Dendritic cell treated with granulocyte-macrophage colony-stimulating factor and Interleukin-4, amounts not matched to agents 40 ng/mL and 50 ng/mL, for 4 days (primary cell): ENCODE measurements at regions not wholly inside any gene's neighbourhood (a gene's known extent, or its start where the extent isn't known, plus 50 kb on each side); places are given as distances from the start of the nearest gene placed in this dataset.
"Not testable (repeated sequence)": the region's sequence is repeated elsewhere in the genome, so short reads cannot be mapped to it uniquely, and the experiment has no call there.

Experiments
- H3K27ac Mint-ChIP-seq: one replicate; pipeline ENCODE4 v1.8.0; 2022; ENCODE audit warnings: mild to moderate bottlenecking, mixed read lengths
- H3K27me3 Mint-ChIP-seq: one replicate; pipeline ENCODE4 v1.8.0; 2022; ENCODE audit warnings: mild to moderate bottlenecking, mixed read lengths
- H3K36me3 Mint-ChIP-seq: one replicate; pipeline ENCODE4 v1.8.0; 2022; ENCODE audit warnings: low read depth, mixed read lengths
- H3K4me1 Mint-ChIP-seq: one replicate; pipeline ENCODE4 v1.8.0; 2022; ENCODE audit warnings: low read depth, mixed read lengths
- H3K4me3 Mint-ChIP-seq: one replicate; pipeline ENCODE4 v1.8.0; 2022; ENCODE audit warnings: mild to moderate bottlenecking, moderate library complexity, mixed read lengths
- H3K9me3 Mint-ChIP-seq: one replicate; pipeline ENCODE4 v1.8.0; 2022; ENCODE audit warnings: mixed read lengths
- intact Hi-C: fragments of 100-400 bp; cut with micrococcal nuclease; formaldehyde crosslinking; loops from one replicate; pipeline ENCODE4 v1.15.0; 2022

DNA sequence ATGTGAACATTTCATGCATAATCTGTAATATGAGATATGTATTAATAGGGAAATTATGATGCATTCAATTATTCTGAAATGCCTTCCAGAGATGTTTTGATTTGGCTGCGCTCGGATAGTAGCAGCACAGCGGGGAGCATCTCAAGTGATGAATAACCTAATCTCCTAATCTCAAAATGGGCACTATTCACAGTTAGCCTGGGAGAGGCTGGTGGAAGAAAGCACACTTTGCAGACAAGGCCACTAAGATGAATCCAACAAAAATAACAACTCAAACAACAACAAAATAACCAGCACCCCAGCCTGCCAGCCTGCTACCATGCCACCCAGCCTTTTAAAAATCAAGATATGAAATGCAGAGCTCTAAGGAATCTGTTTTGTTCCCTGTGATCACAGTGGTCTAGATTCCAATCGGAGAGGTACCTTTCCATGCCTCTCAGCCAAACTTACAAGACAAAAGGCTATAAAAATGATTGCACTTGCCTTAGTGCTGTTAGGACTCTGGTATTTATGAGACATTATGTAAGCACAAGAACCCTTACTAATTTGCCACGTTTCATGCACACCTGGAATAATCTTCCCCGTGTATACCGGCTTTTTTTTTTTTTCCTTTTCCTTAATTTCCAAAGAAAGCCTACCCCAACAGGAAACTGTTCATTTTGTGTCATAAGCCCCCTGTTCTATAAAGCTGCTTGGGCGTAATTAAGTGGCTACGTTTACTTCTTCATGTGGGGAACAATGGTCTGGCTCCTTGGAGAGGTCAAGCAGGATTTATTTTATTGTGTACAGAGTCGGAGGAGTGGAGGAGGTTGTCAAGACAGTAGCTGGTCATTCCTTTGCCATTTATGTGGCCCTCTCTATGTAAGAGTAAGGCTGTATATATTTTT, 526.9 kb upstream of the FANCL start:
- no peak overlapping the region for H3K4me3 Mint-ChIP-seq
- intact Hi-C loops = loop anchor here (10.0 kb wide), 3 partner anchors 193 to 1787 kb away; partner anchors contain the start of gene BCL11A
- H3K27ac Mint-ChIP-seq = no peak overlapping the region
- H3K27me3 Mint-ChIP-seq = peaks cover 2% of the 10 kb centered on the region
- H3K36me3 Mint-ChIP-seq = no peaks in the 10 kb centered on the region
- H3K9me3 Mint-ChIP-seq = no peaks in the 10 kb centered on the region
- peaks cover 6% of the 10 kb centered on the region for H3K4me1 Mint-ChIP-seq

DNA sequence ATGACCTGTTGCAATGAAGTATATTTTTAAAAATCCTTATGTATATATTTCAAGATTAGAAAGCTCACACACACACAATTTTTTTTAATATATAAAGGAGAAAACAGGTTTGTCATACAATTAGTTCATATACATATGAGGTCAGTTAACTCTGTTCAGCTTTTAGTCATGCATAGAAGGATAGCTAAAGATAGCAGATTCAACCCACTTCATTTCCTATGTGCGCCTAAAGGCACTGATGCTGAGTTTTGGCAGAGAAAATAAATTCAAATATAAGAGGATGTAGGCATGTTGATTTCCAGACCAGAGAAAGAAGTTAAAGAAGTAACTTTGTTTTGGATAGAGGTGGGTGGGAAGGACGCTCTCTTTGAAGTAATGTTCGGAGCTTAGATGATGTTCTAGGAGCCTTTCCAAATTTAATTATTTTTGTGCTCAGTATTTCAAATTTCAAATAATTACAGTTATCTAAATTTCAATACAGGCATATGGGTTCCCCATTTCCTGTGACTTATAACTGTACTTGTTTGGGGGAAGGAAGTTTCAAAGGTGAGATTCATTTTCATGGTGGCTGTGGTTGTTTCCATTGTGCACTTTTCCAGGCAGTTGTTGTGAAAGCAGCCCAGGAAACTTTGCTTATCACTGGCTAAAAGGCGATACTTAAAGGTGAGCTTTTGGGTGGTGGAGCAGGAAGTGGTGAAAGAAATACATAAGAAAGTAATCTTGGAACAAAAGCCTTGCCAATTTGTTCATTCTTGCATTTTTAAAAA, 523.4 kb upstream of the FANCL start:
- Mint-ChIP-seq H3K4me1 (peaks cover 6% of the 10 kb centered on the region), H3K9me3 (no peaks in the 10 kb centered on the region), H3K27ac (no peak overlapping the region), H3K27me3 (peaks cover 2% of the 10 kb centered on the region), H3K36me3 (no peaks in the 10 kb centered on the region), H3K4me3 (no peak overlapping the region)
- intact Hi-C loops = loop anchor here (5.0 to 10.0 kb wide), 4 partner anchors 190 to 1790 kb away; partner anchors contain the start of gene BCL11A

DNA sequence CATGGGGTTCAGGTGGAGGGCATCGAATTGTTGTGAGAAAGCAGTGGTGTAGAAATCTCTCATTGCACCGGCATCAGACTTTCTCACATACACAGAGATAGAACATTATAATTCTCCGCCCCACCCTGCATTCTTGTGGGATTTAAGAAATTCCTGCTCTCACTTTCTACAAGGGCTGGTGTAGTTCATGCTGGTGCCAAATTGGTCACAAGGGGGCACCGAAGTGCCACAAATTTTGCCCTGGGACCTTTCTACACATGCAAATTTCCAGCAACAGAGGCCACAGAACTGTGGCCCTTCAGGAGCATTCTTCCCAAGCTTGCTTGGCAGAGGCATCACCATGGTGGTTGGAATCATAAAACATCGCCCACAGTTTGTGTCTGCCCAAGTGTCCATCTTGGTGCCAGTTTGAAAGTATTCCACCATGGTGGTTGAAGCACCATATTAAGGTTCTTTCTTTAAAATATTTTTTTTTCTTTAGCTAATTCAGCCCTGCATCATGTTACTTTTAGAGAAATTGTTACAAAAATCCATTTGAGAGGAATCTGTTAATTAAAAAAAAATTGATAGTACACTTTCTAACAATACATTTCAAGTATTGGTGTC, 521.2 kb upstream of the FANCL start:
- no peak overlapping the region for H3K27ac Mint-ChIP-seq
- intact Hi-C loops = loop anchor here (5.0 to 10.0 kb wide), 4 partner anchors 187 to 1793 kb away; partner anchors contain the start of gene BCL11A
- no peaks in the 10 kb centered on the region for H3K9me3 Mint-ChIP-seq
- H3K4me3 Mint-ChIP-seq = no peak overlapping the region
- H3K4me1 Mint-ChIP-seq = peaks cover 14% of the 10 kb centered on the region
- no peaks in the 10 kb centered on the region for H3K36me3 Mint-ChIP-seq
- H3K27me3 Mint-ChIP-seq = no peaks in the 10 kb centered on the region

DNA sequence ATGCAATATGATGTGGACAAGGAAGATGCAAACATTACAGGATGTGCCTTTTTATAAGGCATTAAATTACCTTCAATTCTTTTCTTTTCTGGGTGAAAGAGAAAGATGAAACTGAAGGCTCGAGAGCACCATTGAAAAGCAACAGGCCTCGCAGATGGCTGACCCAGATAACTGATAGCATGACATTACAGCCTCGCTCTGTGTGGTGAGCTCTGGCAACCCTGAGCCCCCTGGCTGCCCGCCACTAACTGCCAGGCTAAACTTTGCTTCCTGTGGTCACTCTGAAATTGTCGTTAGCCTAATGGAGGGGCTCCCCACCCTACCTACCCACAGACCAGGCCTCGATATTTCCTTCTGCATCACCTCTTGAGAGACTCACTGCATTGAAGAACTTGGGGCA, 516.8 kb upstream of the FANCL start:
- Mint-ChIP-seq H3K4me3 (no peak overlapping the region), H3K27ac (no peak overlapping the region), H3K4me1 (peaks cover 25% of the 10 kb centered on the region), H3K36me3 (no peaks in the 10 kb centered on the region), H3K27me3 (no peaks in the 10 kb centered on the region), H3K9me3 (peaks cover 4% of the 10 kb centered on the region)
- intact Hi-C loops = no loop called here

DNA sequence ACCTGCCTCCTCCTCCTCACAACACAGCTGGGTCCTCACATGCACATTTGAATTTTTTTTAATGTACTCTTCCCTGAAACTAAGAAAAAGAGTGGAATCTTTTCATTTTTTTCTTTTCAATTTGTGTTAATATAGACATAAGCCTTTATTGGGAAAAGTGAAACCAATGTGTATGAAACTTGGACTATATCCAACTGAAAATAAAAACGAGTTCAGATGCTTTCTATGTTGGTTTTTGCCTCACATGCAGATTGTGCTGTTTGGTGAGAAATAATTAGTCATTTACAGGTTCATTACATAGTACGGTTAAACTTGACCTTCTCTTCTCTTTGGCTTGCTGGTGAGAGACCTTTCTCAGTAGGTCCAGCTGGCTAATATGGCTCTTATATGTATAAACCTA, 515.2 kb upstream of the FANCL start:
- Mint-ChIP-seq H3K27ac (peak overlapping the region; percentile 40), H3K27me3 (no peaks in the 10 kb centered on the region), H3K9me3 (peaks cover 21% of the 10 kb centered on the region), H3K4me3 (no peak overlapping the region), H3K4me1 (peaks cover 25% of the 10 kb centered on the region), H3K36me3 (peaks cover 5% of the 10 kb centered on the region)
- intact Hi-C loops = no loop called here

DNA sequence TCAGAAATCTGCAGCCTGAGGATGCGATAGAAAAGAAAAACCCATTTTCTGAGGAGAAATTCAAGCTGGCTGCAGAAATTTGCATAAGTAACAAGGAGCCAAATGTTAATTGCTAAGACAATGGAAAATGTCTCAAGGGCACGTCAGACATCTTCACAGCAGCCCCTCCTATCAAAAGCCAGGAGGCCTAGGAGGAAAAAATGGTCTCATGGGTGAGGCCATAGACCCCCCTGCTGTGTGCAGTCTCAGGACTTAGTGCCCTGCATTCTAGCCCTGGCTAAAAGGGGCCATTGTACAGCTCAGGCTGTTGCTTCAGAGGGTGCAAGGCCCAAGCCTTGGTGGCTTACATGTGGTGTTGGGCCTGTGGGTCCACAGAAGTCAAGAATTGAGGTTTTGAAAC, 511.4 kb upstream of the FANCL start:
- H3K27me3 Mint-ChIP-seq, H3K4me3 Mint-ChIP-seq, H3K36me3 Mint-ChIP-seq, H3K27ac Mint-ChIP-seq, intact Hi-C loops: not testable (repeated sequence)
- Mint-ChIP-seq H3K9me3 (peaks cover 21% of the 10 kb centered on the region), H3K4me1 (peaks cover 18% of the 10 kb centered on the region)

DNA sequence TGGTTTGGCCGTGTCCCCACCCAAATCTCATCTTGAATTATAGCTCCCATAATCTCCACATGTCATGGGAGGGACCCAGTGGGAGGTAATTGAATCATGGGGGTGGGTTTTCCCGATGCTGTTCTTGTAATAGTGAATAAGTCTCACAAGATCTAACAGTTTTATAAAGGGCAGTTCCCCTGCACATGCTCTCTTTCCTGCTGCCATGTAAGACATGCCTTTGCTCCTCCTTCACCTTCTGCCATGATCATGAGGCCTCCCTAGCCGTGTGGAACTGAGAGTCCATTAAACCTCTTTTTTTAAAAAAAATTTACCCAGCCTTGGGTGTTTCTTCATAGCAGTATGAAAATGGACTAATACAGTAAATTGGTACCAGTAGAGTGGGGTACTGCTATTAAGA, 510.6 kb upstream of the FANCL start:
- intact Hi-C loops, H3K27me3 Mint-ChIP-seq, H3K27ac Mint-ChIP-seq, H3K36me3 Mint-ChIP-seq, H3K4me3 Mint-ChIP-seq: not testable (repeated sequence)
- Mint-ChIP-seq H3K4me1 (peaks cover 19% of the 10 kb centered on the region), H3K9me3 (peaks cover 21% of the 10 kb centered on the region)

DNA sequence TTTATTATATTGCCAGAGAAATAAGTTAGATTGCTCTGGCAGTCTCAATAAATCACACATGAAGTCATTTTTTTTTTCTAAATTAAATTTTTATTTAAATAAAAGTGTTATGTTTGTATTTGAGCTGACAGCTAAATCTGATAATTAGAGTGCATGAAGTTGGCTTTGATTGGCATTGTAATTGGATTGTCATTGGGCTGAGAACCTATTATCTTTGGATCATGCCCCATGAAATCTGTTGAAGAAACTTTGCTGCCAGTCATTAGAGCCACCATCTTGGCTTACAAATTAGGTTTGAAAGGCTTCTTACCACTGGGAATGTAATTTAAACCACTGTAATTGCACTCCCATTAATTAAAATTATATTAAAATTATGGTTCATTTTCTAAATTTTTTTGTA, 507.9 kb upstream of the FANCL start:
- intact Hi-C loops = no loop called here
- no peak overlapping the region for H3K27ac Mint-ChIP-seq
- no peak overlapping the region for H3K4me3 Mint-ChIP-seq
- peaks cover 24% of the 10 kb centered on the region for H3K4me1 Mint-ChIP-seq
- peaks cover 10% of the 10 kb centered on the region for H3K36me3 Mint-ChIP-seq
- H3K27me3 Mint-ChIP-seq = no peaks in the 10 kb centered on the region
- peaks cover 29% of the 10 kb centered on the region for H3K9me3 Mint-ChIP-seq

DNA sequence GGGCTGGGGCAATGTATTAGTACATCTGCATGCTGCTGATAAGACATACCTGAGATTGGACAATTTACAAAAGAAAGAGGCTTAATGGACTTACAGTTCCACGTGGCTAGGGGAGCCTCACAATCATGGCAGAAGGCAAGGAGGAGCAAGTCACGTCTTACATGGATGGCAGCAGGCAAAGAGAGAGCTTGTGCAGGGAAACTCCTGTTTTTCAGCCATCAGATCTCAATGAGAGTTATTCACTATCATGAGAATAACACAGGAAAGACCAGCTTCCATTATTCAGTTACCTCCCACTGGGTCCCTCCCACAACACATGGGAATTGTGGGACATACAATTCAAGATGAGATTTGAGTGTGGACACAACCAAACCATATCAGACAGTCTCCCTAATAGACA, 504.2 kb upstream of the FANCL start:
- H3K27me3 Mint-ChIP-seq, H3K9me3 Mint-ChIP-seq, H3K36me3 Mint-ChIP-seq, H3K4me3 Mint-ChIP-seq, intact Hi-C loops: not testable (repeated sequence)
- H3K27ac Mint-ChIP-seq = peak overlapping the region; percentile 52
- peaks cover 21% of the 10 kb centered on the region for H3K4me1 Mint-ChIP-seq

DNA sequence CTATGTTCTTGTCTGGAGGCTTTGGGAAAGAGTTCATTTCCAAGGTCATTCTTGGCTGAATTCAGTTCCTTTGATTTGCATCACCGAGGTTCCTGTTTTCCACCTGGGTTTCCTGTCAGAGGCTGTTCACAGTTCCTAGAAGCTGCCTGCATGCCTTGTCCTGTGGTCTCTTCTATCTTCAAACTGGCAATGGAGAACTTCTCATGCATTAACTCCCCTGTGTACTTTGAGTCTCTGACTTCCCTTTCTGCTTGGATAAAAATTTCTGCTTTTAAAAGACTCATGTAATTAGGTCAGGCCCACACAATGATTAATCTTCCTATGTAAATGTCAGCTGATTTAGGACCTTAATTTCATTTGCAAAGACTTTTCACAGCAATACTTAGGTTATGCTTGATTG, 499.3 kb upstream of the FANCL start:
- H3K9me3 Mint-ChIP-seq = peaks cover 15% of the 10 kb centered on the region
- peaks cover 5% of the 10 kb centered on the region for H3K36me3 Mint-ChIP-seq
- no peak overlapping the region for H3K4me3 Mint-ChIP-seq
- intact Hi-C loops = no loop called here
- H3K4me1 Mint-ChIP-seq = peaks cover 19% of the 10 kb centered on the region
- no peaks in the 10 kb centered on the region for H3K27me3 Mint-ChIP-seq
- H3K27ac Mint-ChIP-seq = no peak overlapping the region

DNA sequence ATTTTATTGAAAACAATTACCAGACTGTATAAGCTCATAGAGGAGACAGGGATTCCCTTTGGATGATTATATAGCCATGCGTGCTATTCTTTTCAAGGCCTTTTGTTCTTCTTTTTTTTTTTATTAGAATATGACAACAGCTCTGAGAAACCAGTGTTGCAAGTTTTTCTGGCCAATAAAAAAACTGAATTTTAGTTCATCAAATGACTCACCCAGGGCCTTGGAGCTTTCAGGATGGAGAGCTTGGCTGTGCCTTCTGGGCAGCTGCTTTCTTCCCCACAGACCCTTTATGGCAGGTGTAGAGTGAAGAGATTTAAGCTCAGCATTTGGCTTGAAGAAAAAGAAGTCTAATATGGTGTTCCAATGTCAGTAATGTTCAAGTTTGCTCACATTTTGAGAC, 497.9 kb upstream of the FANCL start:
- Mint-ChIP-seq H3K9me3 (peaks cover 8% of the 10 kb centered on the region), H3K27me3 (no peaks in the 10 kb centered on the region), H3K27ac (peak overlapping the region; percentile 51), H3K4me1 (peaks cover 20% of the 10 kb centered on the region), H3K36me3 (no peaks in the 10 kb centered on the region), H3K4me3 (no peak overlapping the region)
- intact Hi-C loops = loop anchor here (10.0 kb wide), 1 partner anchor 134 kb away; no protein-coding TSS in a partner anchor

DNA sequence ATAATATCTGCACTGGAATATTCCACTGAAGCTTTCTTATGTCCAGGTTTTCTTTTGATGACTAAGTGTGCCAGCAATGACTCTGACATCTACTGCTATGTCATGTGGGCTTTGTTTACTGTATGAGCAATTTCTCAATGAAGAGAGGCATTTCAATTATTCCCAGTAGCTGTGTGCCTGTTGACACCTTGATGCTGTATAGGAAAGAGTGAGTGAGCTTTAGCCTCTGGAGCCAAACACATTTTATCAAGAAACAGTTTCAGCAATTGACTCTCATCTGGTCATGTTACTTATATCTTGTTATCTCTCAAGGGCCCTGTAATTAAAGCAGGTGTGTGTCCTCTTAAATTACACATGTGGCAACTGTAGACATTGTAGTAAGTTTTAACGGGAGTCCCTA, 493.2 kb upstream of the FANCL start:
- Mint-ChIP-seq H3K4me1 (peaks cover 54% of the 10 kb centered on the region), H3K27me3 (no peaks in the 10 kb centered on the region), H3K4me3 (no peak overlapping the region), H3K9me3 (peaks cover 13% of the 10 kb centered on the region), H3K36me3 (peaks cover 7% of the 10 kb centered on the region), H3K27ac (no peak overlapping the region)
- intact Hi-C loops = loop anchor here (5.0 to 10.0 kb wide), 2 partner anchors 37 to 130 kb away; no protein-coding TSS in a partner anchor

DNA sequence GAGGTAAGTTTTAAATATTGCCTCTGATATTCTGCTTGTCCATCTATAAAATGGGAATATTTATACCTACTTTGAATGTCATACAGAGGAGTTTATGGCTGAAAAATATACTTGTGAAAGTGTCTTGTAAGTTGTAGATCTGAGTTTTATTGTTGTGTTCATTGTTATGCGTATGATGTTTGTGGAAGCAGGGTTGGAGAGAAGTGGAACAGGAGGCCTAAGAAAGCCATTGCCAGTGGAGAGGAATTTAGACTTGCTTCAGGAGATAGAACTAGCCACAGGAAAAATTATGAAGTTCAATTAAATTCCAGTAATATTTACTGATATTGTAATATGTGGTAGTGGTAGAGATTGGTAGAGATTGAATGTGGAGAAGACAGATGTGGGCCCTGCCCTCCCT, 491.9 kb upstream of the FANCL start:
- Mint-ChIP-seq H3K4me3 (no peak overlapping the region), H3K27ac (peak overlapping the region; percentile 27), H3K36me3 (peaks cover 7% of the 10 kb centered on the region), H3K27me3 (no peaks in the 10 kb centered on the region), H3K4me1 (peaks cover 55% of the 10 kb centered on the region), H3K9me3 (peaks cover 12% of the 10 kb centered on the region)
- intact Hi-C loops = loop anchor here (5.0 to 10.0 kb wide), 2 partner anchors 36 to 128 kb away; no protein-coding TSS in a partner anchor

DNA sequence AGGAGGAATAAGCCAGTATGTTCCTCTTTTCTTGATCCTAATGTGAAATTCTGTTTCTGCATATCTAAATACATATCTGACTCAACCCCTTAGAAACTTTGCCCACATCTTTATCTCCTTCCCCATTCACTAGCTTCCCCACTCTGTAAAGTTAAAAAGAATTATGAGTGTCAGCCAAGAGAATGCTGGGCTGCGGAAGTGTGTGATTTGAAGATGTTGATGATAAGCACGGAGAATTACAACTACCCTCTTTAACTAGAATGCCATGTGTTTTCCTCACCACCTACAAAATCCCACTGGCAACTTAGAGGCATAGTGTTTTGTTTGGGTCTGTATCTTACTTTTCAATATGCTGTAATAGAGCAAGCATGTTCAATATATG, 490.4 kb upstream of the FANCL start:
- peaks cover 50% of the 10 kb centered on the region for H3K4me1 Mint-ChIP-seq
- H3K4me3 Mint-ChIP-seq = peak overlapping the region; percentile 0
- H3K9me3 Mint-ChIP-seq = peaks cover 5% of the 10 kb centered on the region
- intact Hi-C loops = loop anchor here (5.0 to 10.0 kb wide), 2 partner anchors 34 to 127 kb away; no protein-coding TSS in a partner anchor
- H3K27me3 Mint-ChIP-seq = no peaks in the 10 kb centered on the region
- peaks cover 7% of the 10 kb centered on the region for H3K36me3 Mint-ChIP-seq
- H3K27ac Mint-ChIP-seq = peak overlapping the region; percentile 62
